ENCODE measurements at regions not wholly inside any gene's neighbourhood (a gene's known extent, or its start where the extent isn't known, plus 50 kb on each side); places are given as distances from the start of the nearest gene placed in this dataset.

DNA sequence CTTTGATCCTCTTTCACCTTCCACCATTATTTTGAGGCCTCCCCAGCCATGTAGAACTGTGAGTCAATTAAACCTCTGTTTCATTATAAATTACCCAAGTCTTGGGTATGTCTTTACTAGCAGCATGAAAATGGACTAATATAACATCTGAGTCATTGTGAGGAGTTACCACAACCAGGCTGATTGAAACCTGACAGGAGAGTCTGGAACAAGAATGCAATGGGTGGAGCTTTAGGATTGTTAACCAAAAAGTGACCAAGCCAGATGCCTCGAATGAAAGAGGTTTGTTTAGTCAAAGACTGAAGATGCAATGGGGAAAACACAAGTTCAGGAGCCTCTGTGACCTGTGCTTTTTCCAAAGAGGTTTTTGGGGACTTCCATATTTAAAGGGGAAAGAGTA lies 659.0 kb downstream of the SLITRK6 start:
- TF ChIP-seq POLR2A (IDR thresholded peaks at IDR 0.05) (no peak), EP300 (IDR thresholded peaks at IDR 0.05) (no peak)
- TF ChIP-seq, protein P1, sequence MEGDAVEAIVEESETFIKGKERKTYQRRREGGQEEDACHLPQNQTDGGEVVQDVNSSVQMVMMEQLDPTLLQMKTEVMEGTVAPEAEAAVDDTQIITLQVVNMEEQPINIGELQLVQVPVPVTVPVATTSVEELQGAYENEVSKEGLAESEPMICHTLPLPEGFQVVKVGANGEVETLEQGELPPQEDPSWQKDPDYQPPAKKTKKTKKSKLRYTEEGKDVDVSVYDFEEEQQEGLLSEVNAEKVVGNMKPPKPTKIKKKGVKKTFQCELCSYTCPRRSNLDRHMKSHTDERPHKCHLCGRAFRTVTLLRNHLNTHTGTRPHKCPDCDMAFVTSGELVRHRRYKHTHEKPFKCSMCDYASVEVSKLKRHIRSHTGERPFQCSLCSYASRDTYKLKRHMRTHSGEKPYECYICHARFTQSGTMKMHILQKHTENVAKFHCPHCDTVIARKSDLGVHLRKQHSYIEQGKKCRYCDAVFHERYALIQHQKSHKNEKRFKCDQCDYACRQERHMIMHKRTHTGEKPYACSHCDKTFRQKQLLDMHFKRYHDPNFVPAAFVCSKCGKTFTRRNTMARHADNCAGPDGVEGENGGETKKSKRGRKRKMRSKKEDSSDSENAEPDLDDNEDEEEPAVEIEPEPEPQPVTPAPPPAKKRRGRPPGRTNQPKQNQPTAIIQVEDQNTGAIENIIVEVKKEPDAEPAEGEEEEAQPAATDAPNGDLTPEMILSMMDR (IDR thresholded peaks at IDR 0.05): no peak

Measured in upper lobe of left lung (tissue), 4 donors.